ENCODE measurements at regions not wholly inside any gene's neighbourhood (a gene's known extent, or its start where the extent isn't known, plus 50 kb on each side); places are given as distances from the start of the nearest gene placed in this dataset.
"Not testable (repeated sequence)": the region's sequence is repeated elsewhere in the genome, so short reads cannot be mapped to it uniquely, and the experiment has no call there.

- H3K27me3 ChIP-seq (ENCODE audit: insufficient read depth, low read depth): no peaks in the 10 kb centered on the region
- DNase-seq: peak; percentile 85 to 88
- H2AFZ ChIP-seq: peak overlapping the region; percentile 86
- intact Hi-C loops (cut with micrococcal nuclease; ENCODE audit: unreplicated experiment): loop anchor here (2.0 to 10.0 kb wide), 3 partner anchors 56 to 234 kb away; no protein-coding TSS in a partner anchor
- peaks cover 20% of the 10 kb centered on the region for H3K79me2 ChIP-seq (ENCODE audit: low read depth)
- TF ChIP-seq EZH2 (IDR thresholded peaks at IDR 0.05; ENCODE audit: low read depth) (no peak), CTCF (conservative IDR thresholded peaks at IDR 0.05) (peak; percentile 50; the same call in 1 of the 2 replicates)
- H3K36me3 ChIP-seq (ENCODE audit: low read depth): peaks cover 4% of the 10 kb centered on the region; the same call in 1 of the 2 replicates
- peak overlapping the region; percentile 81 for H3K4me3 ChIP-seq
- H3K4me2 ChIP-seq: peak overlapping the region; percentile 81
- ChIA-PET POLR2A (ENCODE audit: unreplicated experiment) (interaction anchor here (0.5 to 1.4 kb wide), 7 partner anchors 20 to 583 kb away, joined by 3 to 10 read pairs (median 4); partner anchors contain the start of gene SEC14L1), CTCF (interaction anchor here (0.5 to 1.2 kb wide), 8 partner anchors 37 to 735 kb away, joined by 3 to 14 read pairs (median 3); partner anchors contain the start of gene MGAT5B)
- H3K27ac ChIP-seq: peak overlapping the region; percentile 72
- no peaks in the 10 kb centered on the region for H4K20me1 ChIP-seq (ENCODE audit: insufficient read depth)
- H3K9me2 ChIP-seq (ENCODE audit: insufficient read depth): no peaks in the 10 kb centered on the region
- H3K4me1 ChIP-seq (replicated peaks; ENCODE audit: insufficient read depth): peaks cover 4% of the 10 kb centered on the region; the same call in 1 of the 2 replicates
- peaks cover 3% of the 10 kb centered on the region; the same call in 1 of the 2 replicates for H3F3A ChIP-seq (ENCODE audit: insufficient read depth, low read depth)
- BruUV-seq (replicated peaks): no TSS peak
- H3K9me3 ChIP-seq (ENCODE audit: insufficient read depth, low read depth): no peaks in the 10 kb centered on the region
These were observed 52.2 kb upstream of the SEC14L1 start for GRCh38 chr17:77088455-77089123.

GRCh38 chr17:77089124-77089490 lies 51.7 kb upstream of the SEC14L1 start:
- peak overlapping the region; percentile 81 for H3K4me3 ChIP-seq
- H3K4me2 ChIP-seq: peak overlapping the region; percentile 81
- peaks cover 4% of the 10 kb centered on the region; the same call in 1 of the 2 replicates for H3K4me1 ChIP-seq (replicated peaks; ENCODE audit: insufficient read depth)
- peaks cover 3% of the 10 kb centered on the region; the same call in 1 of the 2 replicates for H3F3A ChIP-seq (ENCODE audit: insufficient read depth, low read depth)
- intact Hi-C loops (cut with micrococcal nuclease; ENCODE audit: unreplicated experiment): loop anchor here (2.0 to 10.0 kb wide), 3 partner anchors 56 to 233 kb away; no protein-coding TSS in a partner anchor
- no peaks in the 10 kb centered on the region for H4K20me1 ChIP-seq (ENCODE audit: insufficient read depth)
- BruUV-seq (replicated peaks): TSS peak; percentile 67
- ChIA-PET POLR2A (ENCODE audit: unreplicated experiment) (interaction anchor here (0.6 to 1.4 kb wide), 3 partner anchors 51 to 166 kb away, joined by 4 to 10 read pairs (median 9); partner anchors contain the start of gene SEC14L1), CTCF (interaction anchor here (0.7 to 1.2 kb wide), 4 partner anchors 36 to 221 kb away, joined by 3 to 14 read pairs (median 3); partner anchors contain the start of gene MGAT5B)
- no peaks in the 10 kb centered on the region for H3K9me2 ChIP-seq (ENCODE audit: insufficient read depth)
- peaks cover 20% of the 10 kb centered on the region for H3K79me2 ChIP-seq (ENCODE audit: low read depth)
- peak overlapping the region; percentile 86 for H2AFZ ChIP-seq
- H3K36me3 ChIP-seq (ENCODE audit: low read depth): peaks cover 4% of the 10 kb centered on the region; the same call in 1 of the 2 replicates
- TF ChIP-seq CTCF (conservative IDR thresholded peaks at IDR 0.05) (no peak), EZH2 (IDR thresholded peaks at IDR 0.05; ENCODE audit: low read depth) (no peak)
- H3K27me3 ChIP-seq (ENCODE audit: insufficient read depth, low read depth): no peaks in the 10 kb centered on the region
- peak overlapping the region; percentile 72 for H3K27ac ChIP-seq
- H3K9me3 ChIP-seq (ENCODE audit: insufficient read depth, low read depth): no peaks in the 10 kb centered on the region
- DNase-seq: peak in 1 of 2 experiments; percentile 8

DNA sequence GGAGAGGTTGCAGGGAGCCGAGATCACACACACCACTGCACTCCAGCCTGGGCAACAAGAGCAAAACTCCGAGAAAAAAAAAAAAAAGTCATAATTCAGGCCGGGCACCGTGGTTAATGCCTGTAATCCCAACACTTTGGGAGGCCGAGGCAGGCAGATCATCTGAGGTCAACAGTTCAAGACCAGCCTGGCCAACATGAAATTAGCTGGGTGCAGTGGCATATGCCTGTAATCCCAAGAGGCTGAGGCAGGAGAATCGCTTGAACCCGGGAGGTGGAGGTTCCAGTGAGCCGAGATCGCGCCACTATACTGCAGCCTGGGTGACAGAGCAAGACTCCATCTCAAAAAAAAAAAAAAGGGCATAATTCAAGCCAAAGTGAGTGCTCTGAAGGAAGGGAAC lies 50.8 kb upstream of the SEC14L1 start:
- Histone ChIP-seq H3K4me3 (peak overlapping the region; percentile 81; the same call in 1 of the 2 replicates), H3K79me2 (ENCODE audit: low read depth) (peaks cover 20% of the 10 kb centered on the region), H3K4me2 (peak overlapping the region; percentile 81)
- not testable (repeated sequence) for H3K9me2 ChIP-seq (ENCODE audit: insufficient read depth); H3K36me3 ChIP-seq (ENCODE audit: low read depth); H3K4me1 ChIP-seq (replicated peaks; ENCODE audit: insufficient read depth); H3F3A ChIP-seq (ENCODE audit: insufficient read depth, low read depth); H3K27ac ChIP-seq; H3K27me3 ChIP-seq (ENCODE audit: insufficient read depth, low read depth); H4K20me1 ChIP-seq (ENCODE audit: insufficient read depth); H3K9me3 ChIP-seq (ENCODE audit: insufficient read depth, low read depth); DNase-seq; BruUV-seq (replicated peaks); H2AFZ ChIP-seq
- intact Hi-C loops (cut with micrococcal nuclease; ENCODE audit: unreplicated experiment): loop anchor here (2.0 to 10.0 kb wide), 3 partner anchors 55 to 232 kb away; no protein-coding TSS in a partner anchor
- CTCF ChIA-PET: interaction anchor here (0.7 kb wide), 1 partner anchor 34 kb away, joined by 8 read pairs; no protein-coding TSS in a partner anchor
- POLR2A ChIA-PET (ENCODE audit: unreplicated experiment): interaction anchor here (0.6 to 1.2 kb wide), 3 partner anchors 51 to 364 kb away, joined by 4 to 14 read pairs (median 12); partner anchors contain the start of genes JMJD6, METTL23 and SEC14L1
